GM12878 (cell line): ENCODE measurements at regions not wholly inside any gene's neighbourhood (a gene's known extent, or its start where the extent isn't known, plus 50 kb on each side); places are given as distances from the start of the nearest gene placed in this dataset.

ENCODE experiments used
- ATAC-seq: fragments of 200-7000 bp; cut with Tn5 transposase; 3 replicates; pipeline ENCODE4 v1.9.1; 2020; ENCODE audit warnings: mild to moderate bottlenecking, moderate library complexity
- BruUV-seq: library from RNA; stranded (reverse); fragments of 400-500 nt; replicated peaks from 2 replicates; lab custom pipeline; 2021; lab: Mats Ljungman, UMichigan
- CTCF ChIA-PET: fragments of 300-600 bp; sonication (Branson Sonifier 250); formaldehyde crosslinking; extraction: SDS; loops from one replicate; lab custom pipeline; 2021; ENCODE audit warnings: inconsistent platforms; lab: Yijun Ruan, JAX
- POLR2A ChIA-PET: fragments of 350-600 bp; formaldehyde crosslinking; extraction: SDS; loops from one replicate; lab custom pipeline; 2021; ENCODE audit warnings: inconsistent platforms; lab: Charles Lee
- RAD21 ChIA-PET: fragments of 300-600 bp; sonication (Branson Sonifier 250); formaldehyde crosslinking; loops from one replicate; lab custom pipeline; 2023; ENCODE audit warnings: antibody characterized with exemption; ENCODE audit not compliant: unreplicated experiment; lab: Charles Lee
- SMC1A ChIA-PET: fragments of 300-600 bp; sonication (Branson Sonifier 250); formaldehyde crosslinking; loops from one replicate; lab custom pipeline; 2023; ENCODE audit not compliant: unreplicated experiment, uncharacterized antibody; lab: Charles Lee
- DNase-seq: peaks from one replicate; pipeline ENCODE4 v3.0.0-alpha.2; 2011; ENCODE audit warnings: low read depth, low spot score
- FAIRE-seq: peaks from 3 replicates; lab custom pipeline; 2011; peaks lifted over from hg19 to GRCh38; lab: Jason Lieb, UNC
- H2AFZ ChIP-seq: 2 replicates; pipeline ENCODE4 v1.6.0; 2011; ENCODE audit warnings: low read depth, low read length, control low read depth; ENCODE audit not compliant: control insufficient read depth
- H3K27ac ChIP-seq: 2 replicates; pipeline ENCODE4 v1.5.1; 2011; ENCODE audit warnings: control low read depth; ENCODE audit not compliant: control insufficient read depth, insufficient read depth
- H3K27me3 ChIP-seq, 2 experiments: replicated peaks in 1 of 2; 2 replicates each; pipeline versions ENCODE4 v1.6.0 to v1.6.1; 2011; ENCODE audit warnings: low read length in 1 of 2; ENCODE audit not compliant: control insufficient read depth in 2 of 2, insufficient read depth in 2 of 2
- H3K36me3 ChIP-seq, 2 experiments: 2 replicates each; pipeline ENCODE4 v1.5.1; 2011; ENCODE audit warnings: low read length in 1 of 2; ENCODE audit not compliant: control insufficient read depth in 2 of 2, insufficient read depth in 2 of 2
- H3K4me1 ChIP-seq: 2 replicates; pipeline ENCODE4 v1.6.1; 2011; ENCODE audit warnings: mild to moderate bottlenecking, low read length, moderate library complexity, mixed read lengths; ENCODE audit not compliant: control insufficient read depth, insufficient read depth
- H3K4me2 ChIP-seq: 2 replicates; pipeline ENCODE4 v1.6.0; 2011; ENCODE audit warnings: control low read depth; ENCODE audit not compliant: control insufficient read depth, insufficient read depth
- H3K4me3 ChIP-seq: fragments of 200-600 bp; sonication (generic); 2 replicates; pipeline ENCODE4 v1.5.1; 2016
- H3K79me2 ChIP-seq: 2 replicates; pipeline ENCODE4 v1.6.0; 2011; ENCODE audit warnings: low read length; ENCODE audit not compliant: control insufficient read depth, insufficient read depth
- H3K9ac ChIP-seq: 2 replicates; pipeline ENCODE4 v1.8.0; 2011; ENCODE audit warnings: low read length, control low read depth, mixed read lengths; ENCODE audit not compliant: control insufficient read depth, insufficient read depth
- H3K9me3 ChIP-seq: replicated peaks from 3 replicates; pipeline ENCODE4 v1.5.1; 2011; ENCODE audit warnings: mild to moderate bottlenecking, low read length; ENCODE audit not compliant: control insufficient read depth, insufficient read depth
- H4K20me1 ChIP-seq: 2 replicates; pipeline ENCODE4 v1.6.0; 2011; ENCODE audit not compliant: control insufficient read depth, insufficient read depth
- ETV6 ChIP-seq, 2 experiments: fragments of 450-650 bp in 1 of 2; IDR thresholded peaks in 1 of 2; conservative IDR thresholded peaks in 1 of 2; 2 replicates each; pipeline ENCODE4 v1.6.1; 2014; ENCODE audit warnings: antibody characterized with exemption in 1 of 2, borderline replicate concordance in 1 of 2, low read depth in 1 of 2, mild to moderate bottlenecking in 1 of 2, moderate library complexity in 1 of 2
- IRF4 ChIP-seq: IDR thresholded peaks from 2 replicates; pipeline ENCODE4 v1.6.1; 2011; ENCODE audit warnings: low read depth, low read length
- MEF2A ChIP-seq: IDR thresholded peaks from 2 replicates; pipeline ENCODE4 v1.6.1; 2011; ENCODE audit warnings: low read depth, mild to moderate bottlenecking, low read length, moderate library complexity; ENCODE audit not compliant: insufficient read depth
- NFYA ChIP-seq: IDR thresholded peaks from 2 replicates; pipeline ENCODE4 v1.6.1; 2011; ENCODE audit warnings: low read depth, mild to moderate bottlenecking, low read length, improper control_type of control experiment, borderline replicate concordance
- NFYB ChIP-seq: IDR thresholded peaks from 2 replicates; pipeline ENCODE4 v1.6.1; 2011; ENCODE audit warnings: low read depth, mild to moderate bottlenecking, low read length, improper control_type of control experiment, moderate library complexity; ENCODE audit not compliant: insufficient read depth
- PKNOX1 ChIP-seq: fragments of 450-650 bp; IDR thresholded peaks from 2 replicates; pipeline ENCODE4 v1.6.1; 2016; ENCODE audit warnings: mild to moderate bottlenecking
- POLR2A ChIP-seq: IDR thresholded peaks from 2 replicates; pipeline ENCODE4 v1.6.1; 2011; ENCODE audit warnings: low read depth, mild to moderate bottlenecking, low read length
- REST ChIP-seq: IDR thresholded peaks from 2 replicates; pipeline ENCODE4 v1.6.1; 2012; ENCODE audit warnings: mild to moderate bottlenecking, low read depth, low read length
- SRF ChIP-seq, 2 experiments: IDR thresholded peaks; 2 replicates each; pipeline ENCODE4 v1.6.1; 2011; ENCODE audit warnings: low read depth in 2 of 2, low read length in 2 of 2, mild to moderate bottlenecking in 1 of 2, moderate library complexity in 1 of 2
- TAF1 ChIP-seq: IDR thresholded peaks from 2 replicates; pipeline ENCODE4 v1.6.1; 2011; ENCODE audit warnings: mild to moderate bottlenecking, low read depth, low read length, borderline replicate concordance
- TBL1XR1 ChIP-seq: IDR thresholded peaks from 2 replicates; pipeline ENCODE4 v1.6.1; 2012; ENCODE audit warnings: low read depth, low read length, improper control_type of control experiment
- TCF12 ChIP-seq: IDR thresholded peaks from 2 replicates; pipeline ENCODE4 v1.6.1; 2011; ENCODE audit warnings: low read depth, mild to moderate bottlenecking, low read length
- TCF7 ChIP-seq: IDR thresholded peaks from 2 replicates; pipeline ENCODE4 v1.6.1; 2014; ENCODE audit warnings: antibody characterized with exemption, borderline replicate concordance
- ZNF207 ChIP-seq: fragments of 450-650 bp; IDR thresholded peaks from 2 replicates; pipeline ENCODE4 v1.6.1; 2014; ENCODE audit warnings: antibody characterized with exemption, mild to moderate bottlenecking, borderline replicate concordance
- WGBS: methylation state at CpG from one replicate; pipeline ENCODE4 v1.1.6; 2016; ENCODE audit warnings: low lambda C conversion rate; ENCODE audit not compliant: insufficient replicate concordance, insufficient coverage; ENCODE audit errors: missing lambda C conversion rate; 5-methylcytosine and 5-hydroxymethylcytosine counted together
- in situ Hi-C: fragments of 300-500 bp; cut with MboI; formaldehyde crosslinking; loops from 9 replicates; pipeline ENCODE4 v1.14.3; 2018; ENCODE audit warnings: mixed read lengths
- intact Hi-C: fragments of 100-400 bp; cut with micrococcal nuclease; formaldehyde crosslinking; loops from one replicate; pipeline ENCODE4 v1.14.2; 2022; ENCODE audit not compliant: unreplicated experiment

DNA sequence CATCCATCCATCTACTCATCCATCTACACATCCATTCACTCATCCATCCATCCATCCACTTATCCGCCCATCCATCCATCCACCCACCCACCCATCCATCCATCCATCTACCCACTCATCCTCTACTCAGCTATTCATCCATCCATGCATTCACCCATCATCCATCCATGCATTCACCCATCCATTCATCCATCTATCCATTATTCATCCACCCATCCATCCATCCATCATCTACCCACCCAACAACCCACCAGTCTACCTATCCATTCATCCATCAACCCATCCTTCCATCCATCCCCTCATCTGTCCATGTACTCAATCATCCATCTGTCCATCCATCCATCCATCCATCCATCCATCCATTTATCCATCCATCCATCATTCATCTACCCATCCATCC lies 972.7 kb downstream of the BRD1 start:
- TF ChIP-seq IRF4: no peak
- no peak for TF ChIP-seq ETV6 (conservative IDR thresholded peaks at IDR 0.05 in 1 of 2, IDR thresholded peaks at IDR 0.05 in 1 of 2; ENCODE audit: borderline replicate concordance in 1 of 2, low read depth in 1 of 2)
- TF ChIP-seq NFYB: no peak
- no peak for TF ChIP-seq TAF1
- TF ChIP-seq PKNOX1: no peak
- WGBS: no CpG with 5 or more reads among the region's 1 CpG
- no peak for FAIRE-seq
- ATAC-seq: no peak
- Histone ChIP-seq H3K4me1 (no peaks in the 10 kb centered on the region), H3K9ac (no peak overlapping the region), H3K79me2 (no peaks in the 10 kb centered on the region), H4K20me1 (no peaks in the 10 kb centered on the region), H3K36me3 (no peaks in the 10 kb centered on the region), H3K27me3 (no peaks in the 10 kb centered on the region), H3K4me3 (no peak overlapping the region), H3K27ac (no peak overlapping the region), H3K9me3 (no peaks in the 10 kb centered on the region; the same call in 2 of the 3 replicates), H3K4me2 (no peak overlapping the region), H2AFZ (no peak overlapping the region)
- ChIA-PET SMC1A (no interaction called here), POLR2A (no interaction called here), RAD21 (no interaction called here), CTCF (no interaction called here)
- BruUV-seq: no TSS peak
- DNase-seq: no peak
- intact Hi-C loops: no loop called here
- in situ Hi-C loops: no loop called here

DNA sequence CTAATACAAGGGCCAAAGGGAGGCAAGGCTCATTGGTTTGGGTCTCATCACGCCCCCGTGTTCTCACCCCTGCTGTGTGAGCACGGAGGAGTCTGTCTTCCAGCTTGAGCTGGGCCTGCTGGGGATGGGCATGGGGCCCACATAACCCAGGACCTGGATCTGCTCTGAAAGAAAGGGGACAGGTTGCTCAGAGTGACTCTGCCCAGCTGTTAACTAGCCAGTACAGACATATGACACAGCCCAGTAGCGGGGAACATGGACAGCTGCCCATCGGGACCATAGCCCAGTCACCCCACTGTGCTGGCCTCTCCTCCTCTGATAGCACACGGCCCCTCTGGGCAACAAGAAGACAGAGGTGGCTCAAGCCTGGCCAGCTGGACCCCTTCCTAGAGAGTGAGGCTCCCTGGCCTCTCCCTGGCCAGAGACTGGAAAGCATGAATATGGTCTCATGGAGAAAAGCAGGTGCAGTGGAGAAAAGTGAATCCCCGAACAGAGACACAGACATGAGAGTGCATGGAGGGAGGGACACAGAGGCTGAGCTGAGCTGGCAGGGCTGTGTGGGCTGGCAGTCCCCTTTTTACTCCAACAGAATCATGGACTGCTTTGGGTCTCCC lies 973.9 kb downstream of the BRD1 start:
- Histone ChIP-seq H3K9me3 (no peaks in the 10 kb centered on the region; the same call in 2 of the 3 replicates), H3K27me3 (no peaks in the 10 kb centered on the region), H2AFZ (no peak overlapping the region), H3K4me2 (no peak overlapping the region), H3K36me3 (no peaks in the 10 kb centered on the region), H3K79me2 (no peaks in the 10 kb centered on the region), H3K27ac (no peak overlapping the region), H3K4me3 (no peak overlapping the region), H3K4me1 (no peaks in the 10 kb centered on the region), H3K9ac (no peak overlapping the region), H4K20me1 (no peaks in the 10 kb centered on the region)
- DNase-seq (no peak), ATAC-seq (no peak), FAIRE-seq (no peak)
- POLR2A ChIA-PET: no interaction called here
- SMC1A ChIA-PET: no interaction called here
- intact Hi-C loops (no loop called here), in situ Hi-C loops (no loop called here)
- CTCF ChIA-PET: no interaction called here
- BruUV-seq: no TSS peak
- RAD21 ChIA-PET: no interaction called here
- 43% methylated on average over 7 of the region's 7 CpGs for WGBS
- TF ChIP-seq ZNF207 (no peak), MEF2A (no peak), POLR2A (no peak), NFYA (no peak), REST (no peak), SRF (IDR thresholded peaks at IDR 0.05; ENCODE audit: low read depth in 2 of 2, low read length in 2 of 2) (no peak), TBL1XR1 (no peak), TCF7 (no peak), TCF12 (no peak)
